Body of pancreas (tissue), 4 donors: ENCODE measurements at regions not wholly inside any gene's neighbourhood (a gene's known extent, or its start where the extent isn't known, plus 50 kb on each side); places are given as distances from the start of the nearest gene placed in this dataset.

Experiments used
- POLR2A ChIP-seq, 3 donors: fragments of 450-650 bp; IDR thresholded peaks; one replicate each; pipeline ENCODE4 v1.6.1; 2016; ENCODE audit warnings: antibody characterized with exemption in 3 of 3, mild to moderate bottlenecking in 2 of 3
- TF ChIP-seq, protein P1 (sequence below), 7 experiments: fragments of 450-650 bp in 4 of 7; fragments of 200-600 bp in 3 of 7; sonication (generic) in 3 of 7; IDR thresholded peaks; one replicate each; pipeline ENCODE4 v1.5.1; 2016 to 2019; ENCODE audit warnings: antibody characterized with exemption in 7 of 7

DNA sequence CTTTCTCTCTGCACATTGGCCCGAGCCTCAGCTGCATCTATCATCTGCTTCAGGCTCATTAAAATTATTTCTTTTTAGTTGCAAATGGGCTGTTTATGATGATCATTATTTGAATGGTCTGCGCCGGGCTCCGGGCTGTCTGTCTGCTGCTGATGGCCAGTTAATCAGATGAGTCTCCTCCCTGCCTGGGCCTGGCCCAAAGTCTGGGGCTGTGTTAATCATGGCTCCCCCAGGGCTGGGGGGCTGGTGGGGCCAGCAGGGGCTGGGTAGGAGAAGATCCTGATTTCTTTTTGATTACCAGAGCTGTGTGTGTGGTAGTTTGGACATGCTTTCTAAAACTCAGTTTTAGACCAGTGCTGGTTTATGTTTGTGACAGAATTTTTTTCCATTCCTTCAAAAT, 159.1 kb downstream of the PHETA1 start:
- TF ChIP-seq, protein P1, sequence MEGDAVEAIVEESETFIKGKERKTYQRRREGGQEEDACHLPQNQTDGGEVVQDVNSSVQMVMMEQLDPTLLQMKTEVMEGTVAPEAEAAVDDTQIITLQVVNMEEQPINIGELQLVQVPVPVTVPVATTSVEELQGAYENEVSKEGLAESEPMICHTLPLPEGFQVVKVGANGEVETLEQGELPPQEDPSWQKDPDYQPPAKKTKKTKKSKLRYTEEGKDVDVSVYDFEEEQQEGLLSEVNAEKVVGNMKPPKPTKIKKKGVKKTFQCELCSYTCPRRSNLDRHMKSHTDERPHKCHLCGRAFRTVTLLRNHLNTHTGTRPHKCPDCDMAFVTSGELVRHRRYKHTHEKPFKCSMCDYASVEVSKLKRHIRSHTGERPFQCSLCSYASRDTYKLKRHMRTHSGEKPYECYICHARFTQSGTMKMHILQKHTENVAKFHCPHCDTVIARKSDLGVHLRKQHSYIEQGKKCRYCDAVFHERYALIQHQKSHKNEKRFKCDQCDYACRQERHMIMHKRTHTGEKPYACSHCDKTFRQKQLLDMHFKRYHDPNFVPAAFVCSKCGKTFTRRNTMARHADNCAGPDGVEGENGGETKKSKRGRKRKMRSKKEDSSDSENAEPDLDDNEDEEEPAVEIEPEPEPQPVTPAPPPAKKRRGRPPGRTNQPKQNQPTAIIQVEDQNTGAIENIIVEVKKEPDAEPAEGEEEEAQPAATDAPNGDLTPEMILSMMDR (IDR thresholded peaks at IDR 0.05): no peak
- no peak for TF ChIP-seq POLR2A (IDR thresholded peaks at IDR 0.05)
